Calu3 (cell line): ENCODE measurements at regions not wholly inside any gene's neighbourhood (a gene's known extent, or its start where the extent isn't known, plus 50 kb on each side); places are given as distances from the start of the nearest gene placed in this dataset.

ENCODE experiments used
- BruUV-seq: library from RNA; stranded (reverse); fragments of 400-500 nt; replicated peaks from 2 replicates; lab custom pipeline; 2021; lab: Mats Ljungman, UMichigan
- CTCF ChIA-PET: fragments of 300-600 bp; sonication (Branson Sonifier 250); formaldehyde crosslinking; loops from one replicate; lab custom pipeline; 2022; ENCODE audit warnings: antibody characterized with exemption; lab: Charles Lee
- DNase-seq: peaks from one replicate; pipeline ENCODE4 v3.0.0; 2022
- H3K27ac Mint-ChIP-seq: one replicate; pipeline ENCODE4 v1.8.0; 2022; ENCODE audit warnings: mixed read lengths; ENCODE audit not compliant: unreplicated experiment
- H3K27me3 Mint-ChIP-seq: one replicate; pipeline ENCODE4 v1.8.0; 2022; ENCODE audit warnings: mixed read lengths; ENCODE audit not compliant: unreplicated experiment
- H3K36me3 Mint-ChIP-seq: one replicate; pipeline ENCODE4 v1.8.0; 2022; ENCODE audit warnings: mild to moderate bottlenecking, moderate library complexity, mixed read lengths; ENCODE audit not compliant: insufficient read depth, unreplicated experiment
- H3K4me1 Mint-ChIP-seq: one replicate; pipeline ENCODE4 v1.8.0; 2022; ENCODE audit warnings: mild to moderate bottlenecking, low read depth, mixed read lengths; ENCODE audit not compliant: unreplicated experiment
- H3K4me3 Mint-ChIP-seq: one replicate; pipeline ENCODE4 v1.8.0; 2022; ENCODE audit warnings: mild to moderate bottlenecking, low read depth, moderate library complexity, mixed read lengths; ENCODE audit not compliant: unreplicated experiment
- H3K9me3 Mint-ChIP-seq: one replicate; pipeline ENCODE4 v1.8.0; 2022; ENCODE audit warnings: low read depth, mixed read lengths; ENCODE audit not compliant: unreplicated experiment
- CTCF ChIP-seq: fragments of 200-600 bp; IDR thresholded peaks from one replicate; pipeline ENCODE4 v1.8.0; 2022; ENCODE audit warnings: antibody characterized with exemption; ENCODE audit not compliant: unreplicated experiment
- intact Hi-C: fragments of 100-400 bp; cut with micrococcal nuclease; formaldehyde crosslinking; loops from one replicate; pipeline ENCODE4 v1.10.0; 2022; ENCODE audit not compliant: unreplicated experiment

GRCh38 chr4:136495076-136495475 lies 1037.2 kb downstream of the PCDH18 start:
- no TSS peak for BruUV-seq
- intact Hi-C loops, result no loop called here
- Mint-ChIP-seq H3K9me3 (no peaks in the 10 kb centered on the region), H3K36me3 (no peaks in the 10 kb centered on the region), H3K4me1 (no peaks in the 10 kb centered on the region), H3K4me3 (no peak overlapping the region), H3K27ac (no peak overlapping the region), H3K27me3 (no peaks in the 10 kb centered on the region)
- CTCF ChIA-PET, result no interaction called here
- TF ChIP-seq CTCF, result no peak
- DNase-seq, result no peak

GRCh38 chr4:136489101-136489500 lies 1043.2 kb downstream of the PCDH18 start:
- no peaks in the 10 kb centered on the region for H3K9me3 Mint-ChIP-seq
- CTCF ChIA-PET, result no interaction called here
- BruUV-seq, result no TSS peak
- H3K27me3 Mint-ChIP-seq, result no peaks in the 10 kb centered on the region
- no peak for TF ChIP-seq CTCF
- intact Hi-C loops, result no loop called here
- H3K36me3 Mint-ChIP-seq, result no peaks in the 10 kb centered on the region
- H3K27ac Mint-ChIP-seq, result no peak overlapping the region
- DNase-seq, result no peak
- no peak overlapping the region for H3K4me3 Mint-ChIP-seq
- no peaks in the 10 kb centered on the region for H3K4me1 Mint-ChIP-seq

GRCh38 chr4:136484996-136485395 lies 1047.3 kb downstream of the PCDH18 start:
- CTCF ChIA-PET, result no interaction called here
- Mint-ChIP-seq H3K27me3 (no peaks in the 10 kb centered on the region), H3K9me3 (no peaks in the 10 kb centered on the region), H3K4me3 (no peak overlapping the region), H3K27ac (no peak overlapping the region), H3K36me3 (no peaks in the 10 kb centered on the region), H3K4me1 (no peaks in the 10 kb centered on the region)
- DNase-seq, result no peak
- intact Hi-C loops, result no loop called here
- no TSS peak for BruUV-seq
- TF ChIP-seq CTCF, result no peak

- no peaks in the 10 kb centered on the region for H3K4me1 Mint-ChIP-seq
- no peaks in the 10 kb centered on the region for H3K9me3 Mint-ChIP-seq
- no TSS peak for BruUV-seq
- intact Hi-C loops, result no loop called here
- H3K36me3 Mint-ChIP-seq, result no peaks in the 10 kb centered on the region
- no peak overlapping the region for H3K27ac Mint-ChIP-seq
- CTCF ChIA-PET, result no interaction called here
- H3K4me3 Mint-ChIP-seq, result no peak overlapping the region
- TF ChIP-seq CTCF, result no peak
- no peaks in the 10 kb centered on the region for H3K27me3 Mint-ChIP-seq
- DNase-seq, result no peak
Measured at GRCh38 chr4:136476753-136477152, 1055.5 kb downstream of the PCDH18 start.
